Neural progenitor cell (in vitro differentiated cells): ENCODE measurements at regions not wholly inside any gene's neighbourhood (a gene's known extent, or its start where the extent isn't known, plus 50 kb on each side); places are given as distances from the start of the nearest gene placed in this dataset.

Experiments
- DNase-seq: peaks from one replicate; pipeline ENCODE4 v3.0.0-alpha.2; 2016; ENCODE audit warnings: low spot score
- H2AFZ ChIP-seq: fragments of 200-600 bp; sonication (generic); replicated peaks from 2 replicates; pipeline ENCODE4 v1.6.1; 2016; ENCODE audit warnings: antibody characterized with exemption
- H3F3A ChIP-seq: fragments of 200-600 bp; sonication (generic); 2 replicates; pipeline ENCODE4 v1.6.1; 2016; ENCODE audit warnings: antibody characterized with exemption, low read depth
- H3K27ac ChIP-seq: fragments of 200-600 bp; sonication (generic); 2 replicates; pipeline ENCODE4 v1.5.1; 2016; ENCODE audit warnings: mild to moderate bottlenecking
- H3K27me3 ChIP-seq: fragments of 200-600 bp; sonication (generic); 2 replicates; pipeline ENCODE4 v1.6.1; 2016; ENCODE audit warnings: mild to moderate bottlenecking, moderate library complexity
- H3K36me3 ChIP-seq: fragments of 200-600 bp; sonication (generic); 2 replicates; pipeline ENCODE4 v1.5.1; 2016
- H3K4me1 ChIP-seq: fragments of 200-600 bp; sonication (generic); 2 replicates; pipeline ENCODE4 v1.6.1; 2016; ENCODE audit warnings: mixed run types
- H3K4me2 ChIP-seq: fragments of 200-600 bp; sonication (generic); 2 replicates; pipeline ENCODE4 v1.6.1; 2016
- H3K4me3 ChIP-seq: fragments of 200-600 bp; sonication (generic); 2 replicates; pipeline ENCODE4 v1.5.1; 2016
- H3K79me2 ChIP-seq: fragments of 200-600 bp; sonication (generic); 2 replicates; pipeline ENCODE4 v1.6.1; 2016; ENCODE audit warnings: low read depth
- H3K9ac ChIP-seq: fragments of 200-600 bp; sonication (generic); 2 replicates; pipeline ENCODE4 v1.6.1; 2016
- H3K9me3 ChIP-seq: fragments of 200-600 bp; sonication (generic); 2 replicates; pipeline ENCODE4 v1.5.1; 2016; ENCODE audit warnings: low read depth
- H4K20me1 ChIP-seq: fragments of 200-600 bp; sonication (generic); 2 replicates; pipeline ENCODE4 v1.6.1; 2016; ENCODE audit warnings: low read depth
- H3K27ac Mint-ChIP-seq: 3 replicates; pipeline ENCODE4 v1.8.0; 2021; ENCODE audit warnings: mixed read lengths
- H3K27me3 Mint-ChIP-seq: 2 replicates; pipeline ENCODE4 v1.8.0; 2022; ENCODE audit warnings: low read depth, mild to moderate bottlenecking, inconsistent platforms, moderate library complexity, mixed read lengths; ENCODE audit not compliant: insufficient read depth
- H3K36me3 Mint-ChIP-seq: 3 replicates; pipeline ENCODE4 v1.8.0; 2021; ENCODE audit warnings: mixed read lengths
- H3K4me1 Mint-ChIP-seq: 3 replicates; pipeline ENCODE4 v1.8.0; 2021; ENCODE audit warnings: mixed read lengths
- H3K4me3 Mint-ChIP-seq: 3 replicates; pipeline ENCODE4 v1.8.0; 2021; ENCODE audit warnings: mild to moderate bottlenecking, moderate library complexity, mixed read lengths
- H3K9me3 Mint-ChIP-seq: 3 replicates; pipeline ENCODE4 v1.8.0; 2020; ENCODE audit warnings: mixed read lengths
- CTCF ChIP-seq: fragments of 200-600 bp; sonication (generic); IDR thresholded peaks from 2 replicates; pipeline ENCODE4 v1.5.1; 2017; ENCODE audit warnings: antibody characterized with exemption, mild to moderate bottlenecking
- EZH2 ChIP-seq: fragments of 200-600 bp; sonication (generic); IDR thresholded peaks from 2 replicates; pipeline ENCODE4 v1.6.1; 2017; ENCODE audit warnings: antibody characterized with exemption, mild to moderate bottlenecking, moderate library complexity
- EZH2phosphoT487 ChIP-seq: fragments of 200-600 bp; sonication (generic); IDR thresholded peaks from 2 replicates; pipeline ENCODE4 v1.6.1; 2017; ENCODE audit warnings: antibody characterized with exemption

- TF ChIP-seq EZH2 (no peak), EZH2phosphoT487 (no peak), CTCF (no peak)
- Mint-ChIP-seq H3K9me3 (no peaks in the 10 kb centered on the region), H3K27ac (no peak overlapping the region), H3K4me1 (no peaks in the 10 kb centered on the region), H3K27me3 (peaks cover 2% of the 10 kb centered on the region), H3K36me3 (no peaks in the 10 kb centered on the region), H3K4me3 (no peak overlapping the region)
- Histone ChIP-seq H3K9me3 (peaks cover 12% of the 10 kb centered on the region), H3K4me2 (no peak overlapping the region), H3K36me3 (no peaks in the 10 kb centered on the region), H3K27me3 (no peaks in the 10 kb centered on the region), H3K79me2 (no peaks in the 10 kb centered on the region), H3F3A (no peaks in the 10 kb centered on the region), H3K9ac (no peak overlapping the region), H2AFZ (no peak overlapping the region), H3K4me1 (no peaks in the 10 kb centered on the region), H3K27ac (no peak overlapping the region), H4K20me1 (no peaks in the 10 kb centered on the region), H3K4me3 (no peak overlapping the region)
- no peak for DNase-seq
Measured at GRCh38 chr14:23827100-23827892, 126.3 kb upstream of the DHRS4 start.

- Histone ChIP-seq H3K9ac (no peak overlapping the region), H3K27ac (no peak overlapping the region), H3K4me3 (no peak overlapping the region), H3K4me1 (no peaks in the 10 kb centered on the region), H3K79me2 (no peaks in the 10 kb centered on the region), H3K27me3 (no peaks in the 10 kb centered on the region), H4K20me1 (no peaks in the 10 kb centered on the region), H3K36me3 (no peaks in the 10 kb centered on the region), H2AFZ (no peak overlapping the region), H3K9me3 (peaks cover 9% of the 10 kb centered on the region), H3F3A (no peaks in the 10 kb centered on the region), H3K4me2 (no peak overlapping the region)
- no peaks in the 10 kb centered on the region for H3K9me3 Mint-ChIP-seq
- H3K36me3 Mint-ChIP-seq: no peaks in the 10 kb centered on the region
- H3K4me1 Mint-ChIP-seq: no peaks in the 10 kb centered on the region
- H3K27me3 Mint-ChIP-seq: peaks cover 2% of the 10 kb centered on the region
- DNase-seq: no peak
- H3K4me3 Mint-ChIP-seq: no peak overlapping the region
- no peak for TF ChIP-seq EZH2phosphoT487
- no peak for TF ChIP-seq EZH2
- no peak for TF ChIP-seq CTCF
- H3K27ac Mint-ChIP-seq: no peak overlapping the region
Measured at GRCh38 chr14:23828001-23828400, 125.6 kb upstream of the DHRS4 start.

DNA sequence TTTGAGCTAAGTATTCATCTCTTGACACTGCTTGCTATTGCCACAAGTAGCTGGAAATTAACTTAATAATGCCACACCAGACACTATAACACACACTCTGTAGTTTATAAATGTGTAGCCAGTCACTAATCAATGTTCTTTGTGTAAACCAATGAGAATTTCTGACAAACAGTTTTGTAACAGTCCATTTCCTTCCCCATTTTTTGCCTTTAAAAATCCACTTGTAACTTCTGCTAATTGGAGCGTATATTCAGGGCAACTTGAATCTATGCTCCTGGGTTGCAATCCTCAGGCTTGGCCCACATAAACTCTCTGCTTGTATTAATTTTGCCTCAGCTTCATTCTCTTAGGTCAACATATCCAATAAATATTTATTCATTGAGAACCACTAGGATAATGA, 125.0 kb upstream of the DHRS4 start:
- Histone ChIP-seq H3K36me3 (no peaks in the 10 kb centered on the region), H4K20me1 (no peaks in the 10 kb centered on the region), H3K9me3 (peaks cover 9% of the 10 kb centered on the region), H3K27me3 (no peaks in the 10 kb centered on the region), H2AFZ (no peak overlapping the region), H3K79me2 (no peaks in the 10 kb centered on the region), H3K4me3 (no peak overlapping the region), H3K4me2 (no peak overlapping the region), H3F3A (no peaks in the 10 kb centered on the region), H3K4me1 (no peaks in the 10 kb centered on the region), H3K27ac (no peak overlapping the region), H3K9ac (no peak overlapping the region)
- Mint-ChIP-seq H3K4me3 (no peak overlapping the region), H3K27me3 (peaks cover 2% of the 10 kb centered on the region), H3K36me3 (no peaks in the 10 kb centered on the region), H3K4me1 (no peaks in the 10 kb centered on the region), H3K9me3 (no peaks in the 10 kb centered on the region), H3K27ac (no peak overlapping the region)
- no peak for DNase-seq
- TF ChIP-seq CTCF (no peak), EZH2 (no peak)
